Transverse colon (tissue), 4 donors: ENCODE measurements at regions not wholly inside any gene's neighbourhood (a gene's known extent, or its start where the extent isn't known, plus 50 kb on each side); places are given as distances from the start of the nearest gene placed in this dataset.

Source experiments
- DNase-seq: peaks from one replicate; pipeline ENCODE4 v3.0.0-alpha.2; 2019
- H3K27ac ChIP-seq, 4 donors: fragments of 200-600 bp; sonication (generic); 2 replicates each; pipeline ENCODE4 v1.5.1; 2016 to 2018; ENCODE audit warnings: inconsistent platforms in 4 of 4
- H3K27me3 ChIP-seq: fragments of 200-600 bp; sonication (generic); 2 replicates; pipeline ENCODE4 v1.5.1; 2017; ENCODE audit warnings: inconsistent platforms
- H3K36me3 ChIP-seq, 4 donors: fragments of 200-600 bp; sonication (generic); 2 replicates each; pipeline ENCODE4 v1.5.1; 2017 to 2019; ENCODE audit warnings: inconsistent platforms in 4 of 4
- H3K4me1 ChIP-seq, 4 donors: fragments of 200-600 bp; sonication (generic); 2 replicates each; pipeline ENCODE4 v1.5.1; 2017 to 2020; ENCODE audit warnings: inconsistent platforms in 4 of 4
- H3K4me3 ChIP-seq, 4 donors: fragments of 200-600 bp; sonication (generic); 1 replicate in 1 of 4; 2 replicates in 3 of 4; pipeline versions ENCODE4 v1.5.1 to v1.6.1; 2017 to 2019; ENCODE audit warnings: inconsistent platforms in 4 of 4
- H3K9me3 ChIP-seq, 2 donors: fragments of 200-600 bp; sonication (generic); 2 replicates each; pipeline ENCODE4 v1.5.1; 2017 to 2019; ENCODE audit warnings: inconsistent platforms in 2 of 2
- EP300 ChIP-seq: sonication (generic); formaldehyde crosslinking; IDR thresholded peaks from one replicate; pipeline ENCODE4 v1.6.1; 2017; ENCODE audit warnings: antibody characterized with exemption, low read depth
- POLR2A ChIP-seq: fragments of 450-650 bp; IDR thresholded peaks from one replicate; pipeline ENCODE4 v1.6.1; 2016; ENCODE audit warnings: antibody characterized with exemption, mild to moderate bottlenecking, moderate library complexity
- POLR2AphosphoS5 ChIP-seq, 3 donors: sonication (generic); formaldehyde crosslinking; IDR thresholded peaks; one replicate each; pipeline ENCODE4 v1.6.1; 2016; ENCODE audit warnings: antibody characterized with exemption in 3 of 3
- WGBS, 2 donors: methylation state at CpG; one replicate each; pipeline ENCODE4 v1.1.5; 2018; ENCODE audit warnings: low coverage in 1 of 2; 5-methylcytosine and 5-hydroxymethylcytosine counted together
- in situ Hi-C, 4 donors: fragments of 200-750 bp; cut with MboI; loops; one replicate each; pipeline versions ENCODE4 v1.15.0 to v1.15.1; 2017; ENCODE audit warnings: low sequenced_read_pairs in 3 of 4, low pct_ligation_motif_present in 1 of 4, low pct_unique_long_range_greater_than_20kb in 1 of 4
- intact Hi-C: fragments of 100-400 bp; cut with DNase I; formaldehyde crosslinking; loops from one replicate; pipeline ENCODE4 v1.15.1; 2023; ENCODE audit warnings: low total_unique reads
- TF ChIP-seq, protein P1 (sequence below), 5 experiments: fragments of 200-600 bp in 3 of 5; fragments of 450-650 bp in 2 of 5; sonication (generic) in 3 of 5; IDR thresholded peaks; 1 replicate in 2 of 5; 2 replicates in 3 of 5; pipeline ENCODE4 v1.5.1; 2016 to 2017; ENCODE audit warnings: antibody characterized with exemption in 5 of 5, inconsistent platforms in 3 of 5, mild to moderate bottlenecking in 2 of 5, moderate library complexity in 1 of 5

DNA sequence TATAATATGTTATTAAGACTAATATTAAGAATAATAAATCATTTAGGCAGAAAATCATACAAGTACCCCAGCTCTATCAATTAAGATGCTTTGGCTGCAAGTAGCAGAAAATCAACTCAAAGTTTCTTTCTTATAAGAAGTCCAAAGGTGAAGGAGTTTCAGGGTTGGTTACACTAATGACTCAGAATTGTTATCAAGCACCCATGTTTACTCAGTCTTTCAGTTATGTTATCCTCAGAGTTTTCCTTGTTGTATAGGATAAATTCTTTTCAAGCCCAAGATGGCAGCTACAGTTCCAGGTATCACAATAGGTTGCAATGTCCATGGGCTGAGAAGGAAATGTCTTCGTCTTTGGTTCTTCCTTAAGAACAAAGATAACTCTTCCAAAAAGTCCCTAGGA lies 163.6 kb downstream of the TNFSF18 start:
- Histone ChIP-seq H3K9me3 (no peaks in the 10 kb centered on the region), H3K27ac (no peak overlapping the region), H3K27me3 (no peaks in the 10 kb centered on the region), H3K4me1 (no peaks in the 10 kb centered on the region), H3K36me3 (no peaks in the 10 kb centered on the region), H3K4me3 (no peak overlapping the region)
- intact Hi-C loops, result loop anchor here (2.0 kb wide), 1 partner anchor 66 kb away; no protein-coding TSS in a partner anchor
- WGBS, 2 donors, result 100% methylated on average over 1 of the region's 1 CpG
- TF ChIP-seq POLR2AphosphoS5 (IDR thresholded peaks at IDR 0.05) (no peak), POLR2A (no peak), EP300 (no peak)
- TF ChIP-seq, protein P1, sequence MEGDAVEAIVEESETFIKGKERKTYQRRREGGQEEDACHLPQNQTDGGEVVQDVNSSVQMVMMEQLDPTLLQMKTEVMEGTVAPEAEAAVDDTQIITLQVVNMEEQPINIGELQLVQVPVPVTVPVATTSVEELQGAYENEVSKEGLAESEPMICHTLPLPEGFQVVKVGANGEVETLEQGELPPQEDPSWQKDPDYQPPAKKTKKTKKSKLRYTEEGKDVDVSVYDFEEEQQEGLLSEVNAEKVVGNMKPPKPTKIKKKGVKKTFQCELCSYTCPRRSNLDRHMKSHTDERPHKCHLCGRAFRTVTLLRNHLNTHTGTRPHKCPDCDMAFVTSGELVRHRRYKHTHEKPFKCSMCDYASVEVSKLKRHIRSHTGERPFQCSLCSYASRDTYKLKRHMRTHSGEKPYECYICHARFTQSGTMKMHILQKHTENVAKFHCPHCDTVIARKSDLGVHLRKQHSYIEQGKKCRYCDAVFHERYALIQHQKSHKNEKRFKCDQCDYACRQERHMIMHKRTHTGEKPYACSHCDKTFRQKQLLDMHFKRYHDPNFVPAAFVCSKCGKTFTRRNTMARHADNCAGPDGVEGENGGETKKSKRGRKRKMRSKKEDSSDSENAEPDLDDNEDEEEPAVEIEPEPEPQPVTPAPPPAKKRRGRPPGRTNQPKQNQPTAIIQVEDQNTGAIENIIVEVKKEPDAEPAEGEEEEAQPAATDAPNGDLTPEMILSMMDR (IDR thresholded peaks at IDR 0.05), result no peak
- in situ Hi-C loops, result no loop called here
- no peak for DNase-seq

DNA sequence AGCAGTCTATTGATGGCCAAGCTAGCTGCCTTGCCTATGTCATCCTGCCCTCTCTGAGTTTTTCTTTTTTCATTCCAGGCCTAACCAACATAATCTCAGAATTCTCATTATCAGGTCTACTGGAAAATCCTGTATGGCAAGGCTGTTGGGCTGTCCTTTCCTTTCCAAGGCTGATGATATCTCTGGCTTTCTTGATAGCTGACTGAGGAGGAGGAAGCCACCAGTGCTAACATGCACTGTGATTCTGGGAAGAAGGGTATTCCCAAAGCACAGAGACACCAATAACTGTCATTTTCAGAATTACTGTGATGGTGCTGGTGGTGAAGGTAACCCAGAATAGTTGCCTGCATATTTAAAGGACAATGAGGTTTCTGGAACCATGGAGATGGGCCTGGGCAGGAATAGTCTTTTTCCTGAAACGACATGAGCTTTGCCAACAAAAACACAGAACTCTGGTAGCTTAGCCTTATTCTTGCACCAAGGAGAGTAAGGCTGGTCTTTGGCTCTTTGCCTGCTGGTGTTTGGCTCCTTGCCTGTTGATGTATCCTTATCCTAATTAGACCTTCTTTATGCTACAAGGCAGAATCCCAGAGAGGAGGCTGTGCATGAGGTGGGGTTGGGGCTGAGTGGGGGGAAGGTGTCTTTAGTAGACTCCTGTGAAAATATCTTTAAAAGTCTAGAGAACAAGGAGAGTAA lies 157.4 kb downstream of the TNFSF18 start:
- no peaks in the 10 kb centered on the region for H3K9me3 ChIP-seq
- WGBS, 2 donors, result 35% methylated on average over 1 of the region's 1 CpG; no CpG with 5 or more reads in 1 of the 2 donors
- H3K27me3 ChIP-seq, result no peaks in the 10 kb centered on the region
- TF ChIP-seq POLR2A (no peak), EP300 (no peak), POLR2AphosphoS5 (IDR thresholded peaks at IDR 0.05) (no peak)
- TF ChIP-seq, protein P1 (IDR thresholded peaks at IDR 0.05), result no peak
- intact Hi-C loops (no loop called here), in situ Hi-C loops (no loop called here)
- no peak overlapping the region for H3K27ac ChIP-seq
- no peaks in the 10 kb centered on the region for H3K36me3 ChIP-seq
- no peak for DNase-seq
- H3K4me3 ChIP-seq, result no peak overlapping the region
- peaks cover 0 to 7% (median 1%) of the 10 kb centered on the region in 4 donors for H3K4me1 ChIP-seq

DNA sequence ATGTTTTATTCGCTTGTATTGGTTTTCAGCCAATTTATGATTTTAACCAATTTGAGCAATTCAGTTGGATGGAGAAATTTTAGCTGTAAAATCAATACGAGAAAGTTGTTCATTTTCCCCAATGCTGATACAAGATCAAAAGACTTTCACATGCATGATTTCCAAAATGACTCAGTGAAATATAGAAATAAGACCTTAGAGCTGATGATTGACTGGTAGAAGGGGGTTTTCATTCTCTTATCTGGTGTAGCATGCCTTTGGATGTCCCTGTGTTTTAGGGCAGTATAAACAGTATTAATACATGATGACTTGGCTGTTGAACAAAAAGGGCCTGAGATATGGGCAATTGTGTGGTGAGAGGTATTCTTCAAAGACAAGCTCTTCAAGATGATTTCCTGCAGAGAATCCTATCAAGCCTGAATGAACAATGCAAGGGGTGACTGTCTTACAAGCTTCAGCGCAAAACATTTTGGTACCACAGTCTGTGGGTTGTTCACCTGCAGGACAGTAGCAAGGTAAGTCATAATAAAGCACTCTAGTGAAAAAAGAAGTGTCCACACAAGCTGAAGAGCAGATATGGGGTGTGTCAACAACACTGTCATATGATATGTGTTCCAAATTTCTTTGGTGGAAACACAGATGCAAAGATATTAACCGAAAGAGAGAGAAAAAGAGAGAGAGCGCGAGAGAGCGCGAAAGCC lies 156.2 kb downstream of the TNFSF18 start:
- no peaks in the 10 kb centered on the region for H3K9me3 ChIP-seq
- H3K27me3 ChIP-seq, result no peaks in the 10 kb centered on the region
- TF ChIP-seq EP300 (no peak), POLR2AphosphoS5 (IDR thresholded peaks at IDR 0.05) (no peak), POLR2A (no peak)
- TF ChIP-seq, protein P1 (IDR thresholded peaks at IDR 0.05), result no peak
- 61 to 68% methylated on average over 8 of the region's 8 CpGs for WGBS, 2 donors
- H3K4me3 ChIP-seq, result no peak overlapping the region
- no peak overlapping the region for H3K27ac ChIP-seq
- intact Hi-C loops, result no loop called here
- H3K36me3 ChIP-seq, result no peaks in the 10 kb centered on the region
- DNase-seq, result no peak
- in situ Hi-C loops, result no loop called here
- peaks cover 0 to 7% (median 1%) of the 10 kb centered on the region in 4 donors for H3K4me1 ChIP-seq

DNA sequence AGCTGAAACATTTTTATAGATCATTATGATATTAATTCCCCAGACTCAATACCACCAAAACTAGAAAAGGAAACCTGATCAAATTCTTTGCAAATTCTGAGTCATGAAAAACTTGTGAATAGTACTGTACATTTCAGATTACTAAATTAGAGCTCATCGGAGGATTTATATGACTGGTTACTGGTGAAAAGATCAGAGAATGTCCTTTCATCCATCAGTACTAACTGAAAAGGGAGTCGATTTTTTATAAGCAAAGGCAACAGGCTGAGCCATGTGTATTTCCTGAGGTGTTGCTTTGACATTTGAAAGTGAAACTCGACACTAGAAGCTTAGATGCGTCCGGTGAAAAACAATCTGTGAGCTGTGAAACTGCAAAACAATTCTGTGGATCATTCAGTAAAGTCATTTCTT lies 155.7 kb downstream of the TNFSF18 start:
- H3K9me3 ChIP-seq, result no peaks in the 10 kb centered on the region
- no peaks in the 10 kb centered on the region for H3K36me3 ChIP-seq
- WGBS, 2 donors, result 17 to 23% methylated on average over 5 of the region's 5 CpGs
- no peaks in the 10 kb centered on the region for H3K27me3 ChIP-seq
- in situ Hi-C loops, result no loop called here
- no peak overlapping the region for H3K27ac ChIP-seq
- intact Hi-C loops, result no loop called here
- H3K4me1 ChIP-seq, result peaks cover 0 to 7% (median 1%) of the 10 kb centered on the region in 4 donors
- no peak for DNase-seq
- no peak overlapping the region for H3K4me3 ChIP-seq
- TF ChIP-seq POLR2AphosphoS5 (IDR thresholded peaks at IDR 0.05), result no peak
- TF ChIP-seq, protein P1 (IDR thresholded peaks at IDR 0.05), result no peak
- no peak for TF ChIP-seq EP300
- TF ChIP-seq POLR2A, result no peak
